ENCODE measurements at regions not wholly inside any gene's neighbourhood (a gene's known extent, or its start where the extent isn't known, plus 50 kb on each side); places are given as distances from the start of the nearest gene placed in this dataset.

DNA sequence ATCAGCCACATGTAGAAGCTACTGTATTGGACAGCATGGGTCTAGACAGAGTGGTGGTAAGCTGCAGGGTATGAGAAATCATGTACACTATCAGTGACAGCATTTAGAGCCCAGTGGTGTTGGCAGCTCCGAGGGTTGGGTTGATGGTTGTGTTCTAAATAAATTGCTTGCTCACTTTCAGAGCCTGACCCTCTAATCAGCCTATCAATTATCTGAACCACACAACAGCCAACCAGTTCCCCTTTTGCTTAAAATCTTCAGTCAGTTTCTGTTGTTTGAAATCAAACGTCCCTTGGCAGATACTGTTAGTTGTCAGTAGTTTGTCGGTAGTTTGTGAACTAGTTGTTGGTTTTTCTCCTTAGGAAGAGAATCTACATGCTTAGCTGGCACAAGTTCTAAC lies 99.8 kb upstream of the RAI2 start:
- TF ChIP-seq CTCF (conservative IDR thresholded peaks at IDR 0.05; ENCODE audit: low read length) (no peak), EZH2phosphoT487 (IDR thresholded peaks at IDR 0.05; ENCODE audit: borderline replicate concordance) (no peak)

All from Loucy (cell line).